Body of pancreas (tissue), 4 donors: ENCODE measurements at regions not wholly inside any gene's neighbourhood (a gene's known extent, or its start where the extent isn't known, plus 50 kb on each side); places are given as distances from the start of the nearest gene placed in this dataset.

Experiments used
- POLR2A ChIP-seq, 3 donors: fragments of 450-650 bp; IDR thresholded peaks; one replicate each; pipeline ENCODE4 v1.6.1; 2016; ENCODE audit warnings: antibody characterized with exemption in 3 of 3, mild to moderate bottlenecking in 2 of 3
- TF ChIP-seq, protein P1 (sequence below), 7 experiments: fragments of 450-650 bp in 4 of 7; fragments of 200-600 bp in 3 of 7; sonication (generic) in 3 of 7; IDR thresholded peaks; one replicate each; pipeline ENCODE4 v1.5.1; 2016 to 2019; ENCODE audit warnings: antibody characterized with exemption in 7 of 7

DNA sequence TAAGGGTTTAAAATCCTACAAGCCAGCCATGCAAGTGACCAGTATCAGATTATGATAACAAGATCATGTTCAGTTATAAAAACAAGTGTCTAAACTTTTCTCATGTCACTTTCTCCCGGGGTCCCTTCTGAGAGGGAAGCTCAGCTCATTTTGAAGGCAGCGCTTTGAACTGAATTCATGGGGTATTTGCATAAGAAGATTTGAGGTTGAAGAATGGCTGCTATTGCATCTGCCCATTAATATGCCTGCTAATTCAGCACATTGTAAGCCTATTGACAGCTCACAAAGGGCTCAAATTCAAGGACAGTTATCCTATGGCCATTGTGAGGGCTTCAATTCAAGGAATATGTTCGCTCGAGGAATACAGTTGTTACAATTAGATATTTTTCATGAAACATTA, 290.2 kb upstream of the IRX3 start:
- TF ChIP-seq, protein P1, sequence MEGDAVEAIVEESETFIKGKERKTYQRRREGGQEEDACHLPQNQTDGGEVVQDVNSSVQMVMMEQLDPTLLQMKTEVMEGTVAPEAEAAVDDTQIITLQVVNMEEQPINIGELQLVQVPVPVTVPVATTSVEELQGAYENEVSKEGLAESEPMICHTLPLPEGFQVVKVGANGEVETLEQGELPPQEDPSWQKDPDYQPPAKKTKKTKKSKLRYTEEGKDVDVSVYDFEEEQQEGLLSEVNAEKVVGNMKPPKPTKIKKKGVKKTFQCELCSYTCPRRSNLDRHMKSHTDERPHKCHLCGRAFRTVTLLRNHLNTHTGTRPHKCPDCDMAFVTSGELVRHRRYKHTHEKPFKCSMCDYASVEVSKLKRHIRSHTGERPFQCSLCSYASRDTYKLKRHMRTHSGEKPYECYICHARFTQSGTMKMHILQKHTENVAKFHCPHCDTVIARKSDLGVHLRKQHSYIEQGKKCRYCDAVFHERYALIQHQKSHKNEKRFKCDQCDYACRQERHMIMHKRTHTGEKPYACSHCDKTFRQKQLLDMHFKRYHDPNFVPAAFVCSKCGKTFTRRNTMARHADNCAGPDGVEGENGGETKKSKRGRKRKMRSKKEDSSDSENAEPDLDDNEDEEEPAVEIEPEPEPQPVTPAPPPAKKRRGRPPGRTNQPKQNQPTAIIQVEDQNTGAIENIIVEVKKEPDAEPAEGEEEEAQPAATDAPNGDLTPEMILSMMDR (IDR thresholded peaks at IDR 0.05), result no peak
- no peak for TF ChIP-seq POLR2A (IDR thresholded peaks at IDR 0.05)
